Effector memory CD8-positive, alpha-beta T cell (primary cell): ENCODE measurements at regions not wholly inside any gene's neighbourhood (a gene's known extent, or its start where the extent isn't known, plus 50 kb on each side); places are given as distances from the start of the nearest gene placed in this dataset.

ENCODE experiments used
- ATAC-seq: fragments of 150-1000 bp; cut with Tn5 transposase; replicated peaks from 2 replicates; pipeline ENCODE4 v1.10.0; 2021; ENCODE audit warnings: mild to moderate bottlenecking, moderate library complexity
- DNase-seq, 3 experiments: peaks; one replicate each; pipeline ENCODE4 v3.0.0; 2021
- H3K27ac Mint-ChIP-seq, 2 donors: one replicate each; pipeline ENCODE4 v1.8.0; 2022; ENCODE audit warnings: mild to moderate bottlenecking in 2 of 2, mixed read lengths in 2 of 2, moderate library complexity in 2 of 2
- H3K27me3 Mint-ChIP-seq, 2 donors: one replicate each; pipeline ENCODE4 v1.8.0; 2022; ENCODE audit warnings: mixed read lengths in 2 of 2
- H3K36me3 Mint-ChIP-seq: one replicate; pipeline ENCODE4 v1.8.0; 2022; ENCODE audit warnings: mild to moderate bottlenecking, moderate library complexity, mixed read lengths; ENCODE audit not compliant: insufficient read depth
- H3K4me1 Mint-ChIP-seq, 2 donors: one replicate each; pipeline ENCODE4 v1.8.0; 2022; ENCODE audit warnings: low read depth in 2 of 2, mixed read lengths in 2 of 2
- H3K4me3 Mint-ChIP-seq, 2 donors: one replicate each; pipeline ENCODE4 v1.8.0; 2022; ENCODE audit warnings: mild to moderate bottlenecking in 2 of 2, mixed read lengths in 2 of 2, moderate library complexity in 2 of 2
- H3K9me3 Mint-ChIP-seq, 2 donors: one replicate each; pipeline ENCODE4 v1.8.0; 2022; ENCODE audit warnings: mixed read lengths in 2 of 2

DNA sequence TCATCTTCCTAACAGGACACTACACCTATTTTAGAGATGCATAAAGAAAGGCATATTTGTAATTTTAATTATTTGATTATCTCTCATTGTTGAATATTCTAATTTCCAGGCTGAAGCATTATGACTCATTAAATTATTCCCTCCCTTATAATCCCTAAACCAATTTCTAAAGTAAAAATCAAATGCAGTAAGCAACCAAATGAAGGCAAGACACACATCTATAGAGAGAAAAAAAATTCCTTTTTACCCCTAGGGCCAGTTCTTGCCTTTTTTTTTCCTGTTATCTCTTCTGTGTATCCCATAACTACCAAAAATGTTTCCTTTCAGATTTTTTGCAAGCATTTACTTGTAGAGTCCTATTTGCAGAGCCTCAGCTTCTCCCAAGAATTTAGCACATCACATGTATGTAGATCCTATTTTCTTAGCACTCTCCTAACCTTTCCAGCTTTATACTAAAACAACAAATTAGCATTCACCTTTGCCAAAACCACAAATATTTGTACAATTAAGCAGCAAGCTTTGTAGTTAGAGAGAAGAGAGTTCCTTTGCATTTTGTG is 177.9 kb downstream of the SATB1 start:
- H3K27ac Mint-ChIP-seq, result no peak overlapping the region
- no peaks in the 10 kb centered on the region for H3K9me3 Mint-ChIP-seq
- no peak overlapping the region for H3K4me3 Mint-ChIP-seq
- H3K27me3 Mint-ChIP-seq, result peaks cover 6 to 18% of the 10 kb centered on the region in 2 donors
- H3K36me3 Mint-ChIP-seq, result no peaks in the 10 kb centered on the region
- H3K4me1 Mint-ChIP-seq, result peaks cover 0 to 2% of the 10 kb centered on the region in 2 donors
- DNase-seq (no peak), ATAC-seq (no peak)

DNA sequence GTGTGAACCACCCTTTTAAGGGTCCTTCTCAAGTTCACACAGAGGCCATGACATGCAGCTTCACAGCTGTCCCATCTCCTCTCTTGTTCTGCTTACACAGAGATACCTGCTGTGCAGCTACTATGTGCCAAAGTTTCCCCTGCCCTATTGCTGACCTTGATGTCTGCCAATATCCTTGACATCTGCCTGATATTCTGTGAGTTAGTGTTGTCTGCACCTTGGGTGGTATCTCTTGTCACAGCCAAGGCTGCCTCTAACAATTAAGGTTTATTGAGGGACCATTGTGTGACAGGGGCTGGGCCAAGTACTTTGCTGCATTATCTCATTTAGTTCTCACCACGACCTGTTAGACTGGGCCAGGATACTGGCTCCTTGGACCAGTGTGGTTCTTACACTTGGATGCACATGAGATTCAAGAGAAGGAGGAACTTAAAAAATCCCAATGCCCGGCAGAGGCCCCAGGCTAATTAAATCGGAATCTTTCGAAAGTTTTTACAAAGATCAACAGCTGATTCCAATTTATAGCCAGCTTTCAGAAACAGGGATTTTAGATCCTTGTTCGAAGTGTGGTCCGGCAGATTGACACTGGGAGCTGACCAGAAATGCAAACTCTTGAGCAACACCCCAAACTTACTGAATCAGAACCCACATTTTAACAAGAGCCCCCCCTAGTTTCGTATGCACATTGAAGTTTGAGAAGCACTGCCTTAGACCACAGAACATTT is 178.6 kb downstream of the SATB1 start:
- Mint-ChIP-seq H3K36me3 (no peaks in the 10 kb centered on the region), H3K27ac (no peak overlapping the region)
- no peak for ATAC-seq

DNA sequence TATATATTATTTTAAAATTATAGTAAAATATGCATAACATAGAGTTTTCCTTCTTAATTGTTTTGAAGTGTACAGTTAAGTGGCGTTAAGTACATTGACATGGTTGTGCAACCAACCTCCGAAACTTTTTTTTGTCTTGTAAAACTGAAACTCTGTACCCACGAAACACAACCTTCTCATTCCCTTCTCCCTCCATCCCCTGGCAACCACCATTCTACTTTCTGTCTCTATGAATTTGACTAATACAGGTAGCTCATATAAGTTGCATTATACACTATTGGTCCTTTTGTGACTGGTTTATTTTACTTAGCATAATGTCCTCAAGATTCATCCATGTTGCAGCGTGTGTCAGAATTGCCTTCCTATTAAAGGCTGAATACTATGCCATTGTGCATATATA is 179.4 kb downstream of the SATB1 start:
- H3K4me3 Mint-ChIP-seq, result no peak overlapping the region
- no peaks in the 10 kb centered on the region for H3K36me3 Mint-ChIP-seq
- no peaks in the 10 kb centered on the region for H3K9me3 Mint-ChIP-seq
- H3K4me1 Mint-ChIP-seq, result peaks cover 0 to 2% of the 10 kb centered on the region in 2 donors
- ATAC-seq (no peak), DNase-seq (no peak)
- H3K27ac Mint-ChIP-seq, result no peak overlapping the region
- H3K27me3 Mint-ChIP-seq, result peaks cover 10 to 12% of the 10 kb centered on the region in 2 donors

More for the DNA sequence above, 178.6 kb downstream of the SATB1 start:
- Mint-ChIP-seq H3K4me1 (peaks cover 0 to 2% of the 10 kb centered on the region in 2 donors), H3K27me3 (peaks cover 12 to 16% of the 10 kb centered on the region in 2 donors), H3K9me3 (no peaks in the 10 kb centered on the region), H3K4me3 (no peak overlapping the region)
- no peak for DNase-seq

DNA sequence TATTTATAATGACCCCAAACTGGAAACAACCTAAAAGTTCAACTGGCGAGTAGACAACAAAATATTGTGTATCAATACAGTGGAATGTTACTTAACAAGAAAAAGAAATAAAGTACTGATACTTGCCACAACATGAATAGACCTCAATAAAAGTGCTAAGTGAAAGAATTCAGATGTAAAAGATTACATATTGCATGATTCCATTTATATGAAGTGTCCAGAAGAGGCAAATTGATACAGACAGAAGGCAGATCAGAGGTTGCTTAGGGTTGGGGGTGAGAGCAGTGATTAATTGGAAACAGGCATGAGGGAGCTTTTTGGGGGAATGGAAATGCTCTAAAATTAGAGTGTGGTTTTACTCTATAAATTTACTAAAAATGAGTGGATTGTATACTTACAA is 183.3 kb downstream of the SATB1 start:
- ATAC-seq (no peak), DNase-seq (no peak)
- Mint-ChIP-seq H3K27ac (no peak overlapping the region), H3K4me3 (no peak overlapping the region), H3K36me3 (no peaks in the 10 kb centered on the region), H3K9me3 (no peaks in the 10 kb centered on the region), H3K4me1 (peaks cover 0 to 2% of the 10 kb centered on the region in 2 donors), H3K27me3 (peaks cover 12 to 20% of the 10 kb centered on the region in 2 donors)

DNA sequence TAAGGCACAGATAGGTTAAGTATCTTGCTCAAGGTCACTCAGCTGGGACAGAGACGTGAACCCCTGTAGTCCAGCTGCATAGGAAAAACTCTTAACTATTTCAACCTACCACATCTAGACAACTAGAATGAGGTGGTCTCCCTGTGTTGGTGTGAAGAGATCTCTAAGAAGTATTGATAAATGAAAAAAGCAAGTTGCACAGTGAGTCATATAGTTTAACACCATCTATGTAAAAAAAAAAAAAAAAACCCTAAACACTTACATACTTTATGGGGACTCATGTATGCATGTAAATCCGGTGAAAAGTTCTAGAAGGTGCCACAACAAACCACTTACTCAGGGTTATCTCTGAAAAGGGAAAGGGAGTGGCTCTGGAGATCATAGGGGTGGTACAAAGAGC is 185.5 kb downstream of the SATB1 start:
- no peak for ATAC-seq

DNA sequence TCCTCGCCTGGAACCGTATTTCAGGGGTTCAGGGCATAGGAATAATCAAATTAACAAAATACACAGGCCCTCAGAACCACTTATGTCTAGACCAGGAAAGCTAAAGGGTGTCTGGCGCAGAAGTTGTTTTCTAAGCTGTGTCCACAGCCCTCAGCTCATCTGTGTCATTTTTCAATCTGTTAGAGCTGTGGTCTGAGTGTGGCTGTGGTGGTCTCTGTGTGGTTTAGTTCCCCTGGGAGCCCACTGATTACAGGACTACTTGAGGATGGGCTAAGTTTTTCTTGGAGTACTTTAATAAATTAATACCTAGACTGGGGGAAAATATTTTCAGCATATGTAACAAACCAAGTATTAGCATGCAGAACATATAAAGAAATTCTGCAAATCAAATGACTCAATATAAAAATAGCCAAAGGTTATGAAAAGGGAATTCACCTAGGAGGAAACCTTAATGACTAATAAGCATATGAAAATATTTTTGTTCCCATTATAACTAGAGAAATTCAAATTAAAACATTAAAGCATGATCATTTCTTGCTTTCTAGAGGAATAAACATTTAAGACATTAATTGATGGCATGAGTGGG is 186.3 kb downstream of the SATB1 start:
- H3K27ac Mint-ChIP-seq, result no peak overlapping the region
- H3K36me3 Mint-ChIP-seq, result no peaks in the 10 kb centered on the region
- no peak for DNase-seq
- H3K27me3 Mint-ChIP-seq, result peaks cover 20 to 22% of the 10 kb centered on the region in 2 donors
- no peak for ATAC-seq
- H3K4me1 Mint-ChIP-seq, result no peaks in the 10 kb centered on the region
- no peak overlapping the region for H3K4me3 Mint-ChIP-seq
- H3K9me3 Mint-ChIP-seq, result no peaks in the 10 kb centered on the region

More for the DNA sequence above, 185.5 kb downstream of the SATB1 start:
- no peak for DNase-seq
- Mint-ChIP-seq H3K4me3 (no peak overlapping the region), H3K9me3 (no peaks in the 10 kb centered on the region), H3K27me3 (peaks cover 12 to 20% of the 10 kb centered on the region in 2 donors), H3K4me1 (no peaks in the 10 kb centered on the region), H3K27ac (no peak overlapping the region), H3K36me3 (no peaks in the 10 kb centered on the region)

DNA sequence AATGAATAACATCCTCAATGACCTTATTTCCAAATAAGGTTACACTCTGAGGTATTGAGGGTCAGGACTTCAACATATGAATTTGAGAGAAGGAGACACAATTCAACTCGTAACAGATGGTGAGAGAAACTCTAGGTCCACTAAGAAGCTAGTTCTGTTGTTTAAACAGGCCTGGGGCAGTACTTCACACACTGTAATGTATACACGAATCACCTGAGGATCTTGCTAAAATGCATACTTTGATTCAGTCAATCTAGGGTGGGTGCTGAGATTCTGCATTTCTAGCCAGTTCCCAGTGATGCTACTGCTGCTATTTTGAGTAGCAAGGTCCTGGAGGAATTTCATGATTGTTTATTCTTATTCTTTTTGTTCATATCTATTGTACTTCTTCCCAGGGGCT is 186.8 kb downstream of the SATB1 start:
- DNase-seq, result no peak
- H3K36me3 Mint-ChIP-seq, result no peaks in the 10 kb centered on the region
- no peak overlapping the region for H3K27ac Mint-ChIP-seq
- H3K27me3 Mint-ChIP-seq, result peaks cover 22% of the 10 kb centered on the region in 2 donors
- no peaks in the 10 kb centered on the region for H3K9me3 Mint-ChIP-seq
- no peak overlapping the region for H3K4me3 Mint-ChIP-seq
- H3K4me1 Mint-ChIP-seq, result no peaks in the 10 kb centered on the region
- no peak for ATAC-seq

DNA sequence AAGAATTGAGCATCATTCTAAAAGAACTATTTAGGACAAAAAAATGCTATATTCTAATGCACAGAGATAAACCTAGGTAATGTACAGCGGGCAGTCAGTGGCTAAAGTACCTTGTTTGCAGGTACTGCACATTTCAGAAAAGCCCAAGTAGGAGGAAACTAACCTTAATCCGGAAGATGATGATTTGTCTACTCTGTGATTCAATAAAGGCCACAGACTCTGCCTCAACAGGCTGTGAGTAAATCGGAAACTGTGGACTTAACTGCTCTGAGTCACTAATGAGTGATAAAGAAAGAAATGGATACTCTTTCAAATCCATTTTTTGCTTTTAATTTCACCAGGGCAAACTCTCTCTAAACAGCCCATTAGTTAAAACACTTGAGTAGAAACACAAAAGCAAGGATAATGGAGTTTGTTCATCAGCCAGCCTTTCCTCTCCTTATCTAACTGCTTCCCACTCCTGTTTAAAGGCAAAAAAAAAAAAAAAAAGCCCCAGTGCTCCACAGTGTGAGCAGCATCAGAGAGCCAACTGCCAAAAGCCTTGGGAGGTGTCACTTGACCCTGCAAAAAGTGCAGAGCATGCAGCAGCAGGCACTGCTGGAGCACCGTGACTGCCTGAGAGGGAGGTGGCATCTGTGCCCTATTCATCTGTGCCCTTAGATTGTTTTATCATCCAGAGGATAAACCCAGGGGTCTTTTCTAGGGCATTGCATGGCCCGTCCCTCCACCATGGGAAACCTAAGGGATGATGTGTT is 187.7 kb downstream of the SATB1 start:
- H3K27me3 Mint-ChIP-seq, result peaks cover 28 to 30% of the 10 kb centered on the region in 2 donors
- no peaks in the 10 kb centered on the region for H3K9me3 Mint-ChIP-seq
- no peak for DNase-seq
- no peak for ATAC-seq
- H3K27ac Mint-ChIP-seq, result no peak overlapping the region
- no peaks in the 10 kb centered on the region for H3K36me3 Mint-ChIP-seq
- no peaks in the 10 kb centered on the region for H3K4me1 Mint-ChIP-seq
- no peak overlapping the region for H3K4me3 Mint-ChIP-seq

DNA sequence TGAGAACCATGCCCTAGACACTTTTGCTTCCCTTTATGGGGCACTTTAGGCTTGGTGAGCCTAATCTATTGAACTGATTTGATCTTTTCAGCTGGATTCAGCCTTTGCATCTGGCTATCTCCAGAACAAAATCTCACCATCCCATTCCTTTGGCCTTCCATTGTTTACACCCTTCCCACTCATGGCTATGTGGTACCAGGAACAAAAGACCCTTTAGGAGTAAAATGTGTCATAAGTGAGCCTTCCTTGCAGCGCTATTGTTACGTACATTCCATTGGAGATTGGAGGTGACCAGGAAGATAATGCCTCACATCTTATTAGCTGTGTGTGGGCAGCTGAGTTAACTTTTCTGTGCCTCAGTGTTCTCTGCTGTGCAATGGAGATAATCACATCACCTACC is 188.4 kb downstream of the SATB1 start:
- no peak for ATAC-seq
- Mint-ChIP-seq H3K9me3 (no peaks in the 10 kb centered on the region), H3K27ac (no peak overlapping the region), H3K4me1 (no peaks in the 10 kb centered on the region), H3K36me3 (no peaks in the 10 kb centered on the region), H3K27me3 (peaks cover 25 to 30% of the 10 kb centered on the region in 2 donors), H3K4me3 (no peak overlapping the region)
- no peak for DNase-seq

DNA sequence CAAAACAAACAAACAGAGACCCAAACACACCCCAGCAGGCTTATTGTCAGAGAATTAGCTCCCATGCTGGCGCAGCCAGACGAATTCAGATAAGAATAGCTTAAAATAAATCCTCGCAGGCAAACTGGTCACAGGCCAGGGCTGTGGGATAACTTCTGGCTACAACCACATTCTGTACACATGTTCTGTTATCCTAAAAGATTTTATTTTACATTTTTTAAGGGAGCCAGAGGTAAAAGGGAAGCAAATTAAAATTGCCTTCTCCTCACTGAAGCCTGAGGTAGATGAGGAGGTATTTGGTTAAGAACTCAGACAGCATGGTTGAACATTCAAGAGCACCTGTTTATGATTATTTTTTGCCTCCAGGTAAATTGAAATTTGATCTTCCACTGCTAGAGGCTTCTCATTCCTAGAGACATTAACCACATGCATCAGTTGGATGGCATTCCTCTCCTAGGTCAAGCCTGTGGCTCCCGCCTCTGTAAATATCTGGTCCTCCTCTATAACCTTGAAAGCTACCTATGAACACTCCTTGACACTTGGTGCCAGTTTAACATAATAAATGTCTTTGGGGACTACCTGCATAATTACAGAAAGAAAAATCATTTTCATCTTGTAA is 190.3 kb downstream of the SATB1 start:
- Mint-ChIP-seq H3K4me3 (no peak overlapping the region), H3K9me3 (no peaks in the 10 kb centered on the region), H3K27ac (no peak overlapping the region), H3K36me3 (no peaks in the 10 kb centered on the region), H3K4me1 (no peaks in the 10 kb centered on the region), H3K27me3 (peaks cover 23 to 26% of the 10 kb centered on the region in 2 donors)
- ATAC-seq (no peak), DNase-seq (no peak)

DNA sequence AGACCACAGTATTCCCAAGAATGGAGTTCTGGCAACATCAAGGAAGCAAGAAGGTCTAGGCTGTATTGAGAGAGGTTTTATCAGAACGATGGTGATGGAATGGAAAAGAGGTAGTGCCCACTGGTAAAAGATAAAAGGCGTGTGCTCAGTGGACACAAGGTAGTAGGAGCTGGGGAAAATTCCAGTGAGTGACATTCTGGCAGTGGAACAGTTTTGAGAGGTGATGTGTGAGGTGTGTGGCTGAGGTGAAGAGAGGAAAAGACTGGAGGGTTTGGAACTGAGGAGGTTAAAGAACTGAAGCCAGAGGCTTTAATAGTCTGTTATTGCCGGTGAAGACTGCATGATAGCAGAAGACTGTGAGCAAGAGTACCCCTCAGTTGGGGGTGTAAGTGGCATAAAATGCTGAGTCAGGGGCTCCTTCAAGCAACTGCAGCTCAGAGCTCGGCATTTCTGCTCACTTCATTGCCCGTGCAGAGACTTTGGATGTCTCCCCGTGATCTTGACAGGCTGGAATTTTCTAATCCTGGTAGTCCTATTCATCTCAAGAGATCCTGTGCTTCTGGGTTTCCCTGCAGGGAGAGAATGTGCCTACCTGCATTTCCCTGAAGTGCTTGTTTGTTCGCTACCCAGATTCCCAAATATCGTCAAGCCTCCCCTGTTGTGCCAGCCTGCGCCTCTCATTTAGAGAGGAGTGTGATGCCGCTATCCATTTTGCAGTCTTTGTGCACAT is 191.0 kb downstream of the SATB1 start:
- H3K9me3 Mint-ChIP-seq, result no peaks in the 10 kb centered on the region
- no peak overlapping the region for H3K27ac Mint-ChIP-seq
- no peaks in the 10 kb centered on the region for H3K4me1 Mint-ChIP-seq
- no peak overlapping the region for H3K4me3 Mint-ChIP-seq
- H3K36me3 Mint-ChIP-seq, result no peaks in the 10 kb centered on the region
- peaks cover 20 to 23% of the 10 kb centered on the region in 2 donors for H3K27me3 Mint-ChIP-seq
- DNase-seq, result no peak
- ATAC-seq, result no peak

DNA sequence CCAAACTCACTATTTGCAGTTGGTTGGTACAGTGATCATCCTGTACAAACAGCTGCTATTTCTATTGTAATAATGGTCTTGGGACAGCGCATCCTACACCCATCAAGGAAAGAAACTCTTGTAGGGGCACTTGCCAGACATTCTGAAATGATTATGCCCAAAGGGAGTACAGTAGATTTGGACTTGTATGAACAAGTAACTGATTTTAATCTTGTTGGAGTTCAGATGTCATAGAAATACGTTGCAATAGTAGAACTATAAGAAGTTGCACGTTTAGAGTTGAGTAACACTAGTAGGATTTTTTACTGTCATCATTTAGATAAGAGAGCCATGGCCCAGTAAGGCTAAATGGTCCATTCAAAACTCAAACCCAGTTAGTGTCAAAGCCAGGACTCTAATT is 192.8 kb downstream of the SATB1 start:
- H3K36me3 Mint-ChIP-seq, result no peaks in the 10 kb centered on the region
- no peak for ATAC-seq
- H3K27ac Mint-ChIP-seq, result no peak overlapping the region
- no peak for DNase-seq
- no peaks in the 10 kb centered on the region for H3K4me1 Mint-ChIP-seq
- no peaks in the 10 kb centered on the region for H3K9me3 Mint-ChIP-seq
- no peak overlapping the region for H3K4me3 Mint-ChIP-seq
- H3K27me3 Mint-ChIP-seq, result peaks cover 20 to 31% of the 10 kb centered on the region in 2 donors

DNA sequence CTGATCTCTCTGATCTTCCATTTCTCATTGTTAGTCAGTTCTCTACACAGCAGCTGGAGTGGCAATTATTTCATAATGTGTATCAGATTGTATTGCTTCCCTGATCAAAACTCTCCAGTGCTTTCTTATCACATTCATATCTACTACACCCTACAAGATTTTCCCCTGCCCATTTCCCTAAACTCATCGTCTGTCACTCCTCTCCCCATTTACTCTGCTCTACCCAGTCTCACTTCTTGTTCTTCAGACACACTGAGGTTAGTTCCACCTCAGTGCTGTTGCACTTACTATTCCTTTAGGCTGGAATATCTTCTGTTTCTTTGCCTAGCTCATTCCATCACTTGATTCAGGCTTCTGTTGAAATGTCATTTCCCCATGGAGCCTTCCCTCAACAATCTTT is 197.1 kb downstream of the SATB1 start:
- H3K27me3 Mint-ChIP-seq, result peaks cover 6 to 19% of the 10 kb centered on the region in 2 donors
- no peaks in the 10 kb centered on the region for H3K9me3 Mint-ChIP-seq
- H3K4me1 Mint-ChIP-seq, result peaks cover 3 to 7% of the 10 kb centered on the region in 2 donors
- no peak overlapping the region for H3K27ac Mint-ChIP-seq
- no peak for DNase-seq
- no peak for ATAC-seq
- no peaks in the 10 kb centered on the region for H3K36me3 Mint-ChIP-seq
- no peak overlapping the region for H3K4me3 Mint-ChIP-seq
